NCI-H1105 treated with DMSO at 0.1 percent for 48 hours (cell line): ENCODE measurements at regions not wholly inside any gene's neighbourhood (a gene's known extent, or its start where the extent isn't known, plus 50 kb on each side); places are given as distances from the start of the nearest gene placed in this dataset.
A peak's percentile ranks its signal among the peaks of the same experiment; 100 is the strongest.
"Not testable (repeated sequence)": the region's sequence is repeated elsewhere in the genome, so short reads cannot be mapped to it uniquely, and the experiment has no call there.

ENCODE experiments used
- DNase-seq: peaks from one replicate; lab custom pipeline; 2025; lab: John Stamatoyannopoulos, UW

GRCh38 chr20:29320216-29320949 is 1937.1 kb upstream of the DEFB115 start:
- DNase-seq = not testable (repeated sequence)

DNA sequence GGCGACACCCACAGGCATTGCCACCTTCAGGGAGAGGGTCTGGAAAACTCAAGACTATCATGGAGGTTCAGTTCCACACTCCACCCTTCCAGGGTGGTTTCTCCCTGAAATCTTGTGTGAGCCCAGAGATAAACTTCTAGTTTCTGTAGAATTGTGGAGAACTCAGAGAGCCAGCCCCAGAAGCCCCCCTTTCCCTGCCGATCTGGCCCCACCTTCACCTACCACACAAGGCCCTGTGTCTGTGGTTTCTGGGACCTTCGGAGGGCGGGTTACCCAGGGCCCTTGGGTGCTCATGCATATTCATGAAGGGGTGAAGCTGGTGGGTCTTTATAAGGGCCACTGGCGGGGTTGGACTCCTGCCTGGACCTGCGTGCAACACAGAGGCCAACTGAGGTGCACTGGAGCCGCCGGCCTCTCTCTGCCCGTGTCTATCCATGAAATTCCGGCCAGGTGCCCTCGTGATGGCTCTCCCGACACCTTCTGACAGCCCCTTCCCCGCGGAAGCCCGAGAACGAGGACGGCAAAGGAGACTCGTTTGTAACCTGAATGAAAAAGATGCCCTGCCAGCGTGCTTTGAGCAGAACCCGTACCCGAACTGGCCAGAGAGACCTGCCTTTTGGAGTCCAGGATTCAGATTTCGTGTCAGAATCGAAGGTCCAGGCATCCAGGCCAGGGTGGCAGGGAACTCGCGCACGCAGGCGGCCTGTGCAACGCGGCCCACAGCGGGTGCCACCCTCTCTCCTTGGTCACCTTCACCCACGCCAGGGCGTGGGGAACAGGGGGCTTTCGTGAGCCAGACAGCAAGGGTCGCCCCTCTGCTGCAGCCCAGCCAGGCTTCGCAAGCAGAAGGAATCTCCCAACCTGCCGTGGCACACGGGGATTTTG is 1933.6 kb upstream of the DEFB115 start:
- DNase-seq = not testable (repeated sequence)

DNA sequence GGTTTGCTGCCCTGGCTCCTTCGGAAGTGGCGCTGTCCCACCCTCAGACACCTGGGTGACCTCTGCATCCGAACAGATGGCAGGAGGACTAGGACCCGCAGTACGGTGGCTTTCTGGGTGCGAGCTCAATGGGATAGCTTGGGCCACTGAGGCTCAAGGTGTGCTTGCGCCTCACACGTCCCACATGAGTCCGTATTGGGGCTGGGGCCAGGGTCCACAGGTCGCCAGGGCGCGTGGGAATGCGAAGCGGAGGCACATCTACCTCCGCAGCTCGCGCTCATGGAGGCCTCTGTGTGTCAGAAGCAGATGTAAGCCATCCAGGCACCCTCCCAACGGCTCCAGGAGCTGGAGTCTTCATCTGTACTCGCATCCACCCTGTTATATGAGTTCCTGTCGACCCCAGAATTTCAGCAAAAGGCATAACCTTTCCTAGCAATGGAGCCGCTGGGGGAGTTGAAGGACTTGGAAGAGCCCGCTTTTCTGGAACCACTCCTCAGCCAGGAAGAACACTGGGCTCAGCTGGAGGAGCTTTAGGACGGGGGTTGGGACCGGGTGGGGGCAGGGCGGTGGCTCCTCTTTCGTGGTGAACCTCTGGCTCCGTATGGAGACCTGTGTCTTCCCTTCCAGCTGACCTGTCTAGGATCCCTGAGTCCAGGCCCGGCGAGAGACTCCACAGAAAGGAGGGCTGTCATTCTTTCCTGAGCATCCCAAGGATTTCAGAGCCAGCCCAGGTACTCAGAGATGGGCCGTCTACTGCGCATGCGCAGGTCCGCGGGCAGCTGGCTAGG is 1932.8 kb upstream of the DEFB115 start:
- DNase-seq = not testable (repeated sequence)

- no peak for DNase-seq
Measured at GRCh38 chr20:29325304-29325640, 1932.2 kb upstream of the DEFB115 start.

GRCh38 chr20:29325781-29326180 is 1931.7 kb upstream of the DEFB115 start:
- DNase-seq = not testable (repeated sequence)

DNA sequence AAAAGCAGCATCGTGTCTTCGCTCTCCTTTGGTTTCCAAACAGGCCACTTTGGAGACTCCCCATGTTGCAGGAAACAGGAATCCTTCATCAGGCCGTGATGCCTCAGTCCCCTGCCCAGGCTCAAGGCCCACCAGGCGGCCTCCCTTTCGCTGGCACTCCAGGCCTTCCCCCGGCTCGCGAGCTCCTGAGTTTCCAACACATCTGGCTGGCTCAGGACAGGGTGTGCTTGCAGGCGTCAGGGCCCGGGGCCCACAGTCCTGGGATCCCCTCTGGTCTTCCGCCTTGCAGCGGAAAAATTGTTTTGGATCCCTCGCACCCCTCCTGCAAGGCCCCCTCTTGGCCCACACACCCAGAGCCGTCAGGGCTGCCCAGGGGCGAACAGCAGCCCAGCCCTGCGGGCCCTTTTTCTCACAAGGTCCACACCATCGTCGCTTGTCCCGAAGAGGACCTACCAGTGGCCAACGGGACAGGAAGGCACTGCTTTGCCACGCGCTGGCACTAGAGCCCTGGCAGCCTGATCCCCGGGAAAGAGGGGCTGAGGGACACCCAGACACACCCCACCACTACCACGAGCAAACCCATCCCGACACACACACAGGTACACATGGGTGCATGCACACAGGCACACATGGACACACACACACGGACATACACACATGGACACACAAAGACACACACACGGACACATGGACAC is 1930.9 kb upstream of the DEFB115 start:
- DNase-seq = no peak

- peak; percentile 3 for DNase-seq
Measured at GRCh38 chr20:29327600-29328420, 1929.7 kb upstream of the DEFB115 start.

GRCh38 chr20:29330429-29331115 is 1926.9 kb upstream of the DEFB115 start:
- not testable (repeated sequence) for DNase-seq

DNA sequence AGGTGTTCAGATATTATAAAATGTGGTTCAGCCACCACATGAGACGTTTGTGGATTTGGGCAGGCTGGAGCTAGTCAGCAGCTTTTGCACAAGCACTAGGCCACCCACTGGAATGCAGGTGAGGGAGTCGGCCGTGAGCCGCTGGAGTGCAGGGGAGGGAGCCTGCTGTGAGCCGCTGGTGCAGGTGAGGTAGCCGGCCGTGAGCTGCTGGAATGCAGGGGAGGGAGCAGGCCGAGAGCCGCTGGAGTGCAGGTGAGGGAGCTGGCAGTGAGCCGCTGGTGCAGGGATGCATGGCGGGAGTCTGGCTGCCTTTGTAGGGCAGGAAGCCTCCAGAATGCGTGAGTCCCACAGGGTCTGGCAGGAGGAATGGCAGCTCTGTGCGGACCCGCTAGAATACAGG is 1907.6 kb upstream of the DEFB115 start:
- no peak for DNase-seq

- not testable (repeated sequence) for DNase-seq
Measured at GRCh38 chr20:29375937-29376336, 1881.5 kb upstream of the DEFB115 start.

DNA sequence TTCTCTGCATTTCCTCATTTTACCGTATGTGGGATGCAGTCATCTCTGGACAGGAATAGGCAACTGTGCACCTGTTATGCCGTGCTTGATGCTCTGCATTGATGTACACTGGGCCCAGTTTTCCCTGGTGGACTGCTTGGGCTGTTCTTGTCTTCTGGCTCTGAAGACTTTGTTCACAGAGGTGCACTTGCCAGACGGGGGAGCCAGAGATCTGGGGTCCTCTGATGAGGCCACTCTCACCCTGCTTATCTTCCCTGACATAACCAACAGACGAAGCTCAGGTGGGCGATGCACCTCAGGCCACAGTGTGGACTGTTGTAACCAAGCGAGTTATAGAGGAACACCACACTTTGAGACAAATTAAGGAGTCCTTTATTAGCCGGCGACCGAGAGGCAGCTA is 1864.6 kb upstream of the DEFB115 start:
- not testable (repeated sequence) for DNase-seq

DNA sequence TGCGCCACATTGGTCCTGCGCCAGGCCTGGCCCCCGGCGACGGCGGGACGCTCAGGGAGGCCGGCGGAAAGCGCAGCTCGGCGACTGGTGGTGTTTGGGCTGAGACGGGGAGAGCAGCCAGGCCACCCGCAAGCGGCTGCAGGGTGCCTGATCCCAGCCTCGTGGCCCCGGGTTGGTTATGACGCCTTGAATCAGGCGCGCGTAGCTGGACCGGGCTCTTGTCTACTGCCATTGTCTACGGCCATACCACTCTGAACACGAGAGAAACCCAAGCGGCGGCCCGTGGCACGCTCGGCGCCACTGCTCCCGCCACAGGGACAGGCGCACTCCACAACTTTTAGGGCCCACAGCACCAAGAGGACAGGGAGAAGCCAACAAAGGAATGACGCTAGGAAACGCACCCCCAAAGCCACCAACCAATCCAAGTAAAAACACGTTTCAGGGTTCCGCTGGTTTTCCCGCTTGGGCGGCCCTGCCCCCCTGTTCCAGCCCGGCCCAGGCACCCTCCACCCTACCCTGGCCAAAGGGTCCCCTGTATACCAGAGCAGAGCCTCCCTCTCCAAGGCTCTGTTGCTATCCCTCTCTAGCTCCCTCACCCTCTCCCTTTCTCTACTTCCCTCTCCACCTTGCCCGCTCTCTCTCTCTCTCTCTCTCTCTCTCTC is 1849.3 kb upstream of the DEFB115 start:
- peak; percentile 26 for DNase-seq

DNA sequence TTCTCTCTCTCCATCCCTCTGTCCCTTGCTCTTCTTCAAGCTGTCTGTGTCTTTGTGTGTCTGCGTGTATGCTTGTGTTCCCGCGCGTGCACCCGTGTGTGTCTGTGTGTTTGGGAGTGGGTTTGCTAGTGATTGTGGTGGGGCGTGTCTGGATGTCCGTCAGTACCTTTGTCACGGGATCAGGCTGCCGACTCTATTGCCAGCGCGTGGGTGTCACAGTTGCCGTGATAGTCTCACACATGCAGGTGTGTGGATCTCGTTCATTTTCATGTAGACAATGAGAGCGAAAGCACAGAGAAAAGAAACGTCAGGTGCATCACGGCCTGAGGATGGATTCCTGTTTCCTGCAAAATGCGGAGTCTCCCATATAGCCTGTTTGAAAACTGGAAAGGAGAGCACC is 1848.8 kb upstream of the DEFB115 start:
- not testable (repeated sequence) for DNase-seq

- not testable (repeated sequence) for DNase-seq
Measured at GRCh38 chr20:29409160-29409689, 1848.2 kb upstream of the DEFB115 start.

DNA sequence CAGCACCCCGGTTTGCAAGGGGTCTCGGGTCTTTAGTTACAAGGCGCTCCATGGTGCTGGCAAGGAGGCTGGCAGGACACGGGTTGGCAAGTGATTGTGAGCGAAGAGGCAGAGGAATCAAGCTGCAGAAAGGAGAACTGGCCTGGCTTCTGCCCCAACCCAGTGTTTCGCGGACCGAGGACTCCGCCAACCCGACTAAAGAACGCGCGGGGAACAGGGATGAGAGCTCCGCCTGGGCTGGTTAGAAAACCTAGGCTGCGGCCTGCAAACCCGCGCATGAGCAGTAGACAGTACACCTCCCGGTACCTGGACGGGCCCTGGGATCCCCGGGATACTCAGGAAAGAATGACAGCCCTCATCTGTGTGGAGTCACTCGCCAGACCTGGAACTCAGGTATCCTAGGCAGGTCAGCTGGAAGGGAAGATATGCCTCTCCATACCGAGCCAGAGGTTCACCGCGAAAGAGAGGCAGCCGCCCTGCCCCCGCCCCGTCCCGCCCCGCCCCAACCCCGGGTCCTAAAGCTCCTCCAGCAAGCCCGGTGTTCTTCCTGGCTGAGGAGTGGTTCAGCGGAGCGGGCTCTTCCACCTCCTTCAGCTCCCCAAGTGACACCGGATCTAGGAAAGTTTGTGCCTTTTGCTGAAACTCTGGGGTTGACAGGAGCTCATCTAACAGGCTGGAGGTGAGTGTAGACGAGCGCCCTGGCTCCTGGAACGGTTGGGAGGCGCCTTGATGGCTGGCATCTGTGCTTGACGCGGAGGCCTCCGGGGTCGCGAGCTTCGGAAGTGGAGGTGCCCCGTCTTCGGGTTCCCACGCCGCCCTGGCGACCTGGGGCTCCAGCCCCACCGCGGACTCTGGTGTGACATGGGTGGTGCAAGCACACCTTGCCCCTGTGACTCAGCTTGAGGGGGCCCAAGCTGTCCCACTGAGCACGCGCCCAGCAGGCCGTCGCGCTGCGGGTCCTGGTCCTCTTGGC is 1847.3 kb upstream of the DEFB115 start:
- DNase-seq = no peak

- no peak for DNase-seq
Measured at GRCh38 chr20:29410806-29411457, 1846.5 kb upstream of the DEFB115 start.

GRCh38 chr20:29411458-29411820 is 1846.0 kb upstream of the DEFB115 start:
- DNase-seq = not testable (repeated sequence)

DNA sequence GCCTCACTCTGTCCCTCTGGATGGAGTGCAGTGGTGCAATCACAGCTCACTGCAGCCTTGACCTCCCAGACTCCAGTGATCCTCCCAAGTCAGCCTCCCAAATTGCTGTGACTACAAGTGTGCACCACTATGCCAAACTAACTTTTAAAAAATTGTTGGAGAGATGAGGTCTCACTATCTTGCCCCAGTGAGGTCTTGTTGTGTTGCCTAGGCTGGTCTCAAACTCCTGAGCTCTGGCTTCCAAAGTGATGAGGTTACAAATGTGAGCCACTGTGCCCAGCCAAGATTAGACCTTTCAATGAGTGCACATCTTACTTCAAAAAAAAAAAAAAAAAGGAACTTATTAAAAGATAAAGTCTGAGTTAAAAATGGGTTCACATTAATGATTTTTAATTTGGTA is 1838.1 kb upstream of the DEFB115 start:
- no peak for DNase-seq
